Kidney (tissue), 13 donors: ENCODE measurements at regions not wholly inside any gene's neighbourhood (a gene's known extent, or its start where the extent isn't known, plus 50 kb on each side); places are given as distances from the start of the nearest gene placed in this dataset.
A peak's percentile ranks its signal among the peaks of the same experiment; 100 is the strongest.

Source experiments
- DNase-seq, 5 donors: peaks; one replicate each; pipeline ENCODE4 v3.0.0-alpha.2; 2013 to 2020
- FAIRE-seq: peaks from 2 replicates; lab custom pipeline; 2012; peaks lifted over from hg19 to GRCh38; lab: Jason Lieb, UNC
- H3K27ac ChIP-seq, 2 donors: one replicate each; pipeline ENCODE4 v1.7.0; 2013; ENCODE audit warnings: low read depth in 2 of 2, low read length in 2 of 2, inconsistent platforms in 1 of 2
- H3K27me3 ChIP-seq: one replicate; pipeline ENCODE4 v1.7.1; 2013; ENCODE audit warnings: low read length, inconsistent platforms; ENCODE audit not compliant: control insufficient read depth, insufficient read depth
- H3K36me3 ChIP-seq, 3 donors: one replicate each; pipeline versions ENCODE4 v1.7.0 to v1.7.1; 2013; ENCODE audit warnings: low read length in 3 of 3, control low read depth in 1 of 3, inconsistent platforms in 1 of 3; ENCODE audit not compliant: insufficient read depth in 3 of 3, control insufficient read depth in 2 of 3
- H3K4me1 ChIP-seq, 3 donors: one replicate each; pipeline versions ENCODE4 v1.7.0 to v1.7.1; 2013; ENCODE audit warnings: low read length in 3 of 3, inconsistent platforms in 1 of 3, low read depth in 1 of 3; ENCODE audit not compliant: control insufficient read depth in 2 of 3, insufficient read depth in 2 of 3
- H3K4me3 ChIP-seq, 3 donors: one replicate each; pipeline versions ENCODE4 v1.7.0 to v1.8.1; 2013; ENCODE audit warnings: low read length in 3 of 3, control low read depth in 1 of 3, inconsistent platforms in 1 of 3
- H3K9ac ChIP-seq, 3 donors: one replicate each; pipeline versions ENCODE4 v1.7.0 to v1.7.1; 2013; ENCODE audit warnings: low read length in 3 of 3, control low read depth in 1 of 3, inconsistent platforms in 1 of 3
- H3K9me3 ChIP-seq, 3 donors: one replicate each; pipeline versions ENCODE4 v1.7.0 to v1.7.1; 2013; ENCODE audit warnings: low read length in 3 of 3, control low read depth in 1 of 3, inconsistent platforms in 1 of 3; ENCODE audit not compliant: control insufficient read depth in 2 of 3, insufficient read depth in 1 of 3
- CTCF ChIP-seq: IDR thresholded peaks from 3 replicates; pipeline ENCODE4 v1.5.1; 2012; ENCODE audit warnings: mild to moderate bottlenecking, moderate library complexity, borderline replicate concordance; ENCODE audit not compliant: insufficient read depth; ENCODE audit errors: extremely low read depth
- intact Hi-C: fragments of 100-400 bp; cut with DNase I; formaldehyde crosslinking; loops from one replicate; pipeline ENCODE4 v1.11.1; 2022
- donor health status: control.
- donor health status: control.
- donor health status: control.
- donor health status: control.
- donor health status: control.
- donor health status: DM: yes; HTN: yes; CAD: no.
- donor health status: Normal renal cell carcinoma (clear cell type).

GRCh38 chr3:72279631-72280041 is 494.7 kb upstream of the PROK2 start:
- FAIRE-seq (no peak), DNase-seq (peak in 1 of 5 donors; percentile 41)
- no peaks in the 10 kb centered on the region for H3K36me3 ChIP-seq
- H3K4me3 ChIP-seq = no peak overlapping the region
- H3K27ac ChIP-seq = no peak overlapping the region
- H3K9ac ChIP-seq = no peak overlapping the region
- H3K4me1 ChIP-seq = peaks cover 0 to 3% (median 0%) of the 10 kb centered on the region in 3 donors
- no peak for TF ChIP-seq CTCF
- no peaks in the 10 kb centered on the region for H3K27me3 ChIP-seq
- intact Hi-C loops = no loop called here
- no peaks in the 10 kb centered on the region for H3K9me3 ChIP-seq

GRCh38 chr3:72279068-72279604 is 494.2 kb upstream of the PROK2 start:
- FAIRE-seq = no peak
- Histone ChIP-seq H3K27me3 (no peaks in the 10 kb centered on the region), H3K36me3 (no peaks in the 10 kb centered on the region), H3K27ac (no peak overlapping the region), H3K9me3 (no peaks in the 10 kb centered on the region), H3K4me1 (peaks cover 0 to 4% (median 2%) of the 10 kb centered on the region in 3 donors), H3K4me3 (no peak overlapping the region), H3K9ac (no peak overlapping the region)
- DNase-seq = peak in 1 of 5 donors; percentile 47
- intact Hi-C loops = no loop called here
- no peak for TF ChIP-seq CTCF

- Histone ChIP-seq H3K4me3 (no peak overlapping the region), H3K9ac (no peak overlapping the region), H3K4me1 (peaks cover 0 to 9% (median 7%) of the 10 kb centered on the region in 3 donors), H3K27me3 (no peaks in the 10 kb centered on the region), H3K36me3 (no peaks in the 10 kb centered on the region), H3K27ac (no peak overlapping the region), H3K9me3 (no peaks in the 10 kb centered on the region)
- intact Hi-C loops = no loop called here
- no peak for TF ChIP-seq CTCF
- DNase-seq = no peak
- no peak for FAIRE-seq
These were observed 493.6 kb upstream of the PROK2 start for GRCh38 chr3:72278349-72279067.
